OCI-LY3 (cell line): ENCODE measurements at regions not wholly inside any gene's neighbourhood (a gene's known extent, or its start where the extent isn't known, plus 50 kb on each side); places are given as distances from the start of the nearest gene placed in this dataset.

Source experiments
- H2AFZ ChIP-seq: fragments of 200-600, 300-600 bp; shearing (Covaris generic); 2 replicates; pipeline ENCODE4 v1.6.0; 2014; ENCODE audit warnings: antibody characterized with exemption, low read depth, low read length
- H3K27ac ChIP-seq: fragments of 200-600, 300-600 bp; sonication (generic); 2 replicates; pipeline ENCODE4 v1.5.1; 2014; ENCODE audit warnings: mild to moderate bottlenecking, low read length, moderate library complexity, mixed read lengths
- H3K27me3 ChIP-seq: fragments of 200-600, 300-600 bp; sonication (generic); 2 replicates; pipeline ENCODE4 v1.6.1; 2014; ENCODE audit warnings: low read depth, low read length, mixed read lengths
- H3K36me3 ChIP-seq: fragments of 200-600, 300-600 bp; sonication (generic); replicated peaks from 2 replicates; pipeline ENCODE3; 2014; ENCODE audit warnings: low read depth, low read length, mixed read lengths
- H3K4me1 ChIP-seq: fragments of 300-600, 200-600 bp; sonication (generic); 2 replicates; pipeline ENCODE4 v1.6.1; 2014; ENCODE audit warnings: low read length, mixed read lengths
- H3K4me2 ChIP-seq: fragments of 200-600, 300-600 bp; sonication (generic); 2 replicates; pipeline ENCODE4 v1.6.1; 2014; ENCODE audit warnings: low read length, mixed read lengths
- H3K4me3 ChIP-seq: fragments of 300-600, 200-600 bp; sonication (generic); 2 replicates; pipeline ENCODE4 v1.5.1; 2014; ENCODE audit warnings: antibody characterized with exemption, mild to moderate bottlenecking, low read length, moderate library complexity
- H3K79me2 ChIP-seq: fragments of 300-600, 200-600 bp; shearing (Covaris generic); 2 replicates; pipeline ENCODE4 v1.6.1; 2014; ENCODE audit warnings: mild to moderate bottlenecking, low read length, mixed read lengths
- H3K9ac ChIP-seq: fragments of 300-600, 200-600 bp; shearing (Covaris generic); 2 replicates; pipeline ENCODE4 v1.6.0; 2014; ENCODE audit warnings: mild to moderate bottlenecking, low read length, moderate library complexity
- H3K9me3 ChIP-seq: fragments of 200-600, 300-600 bp; shearing (Covaris generic); 2 replicates; pipeline ENCODE4 v1.6.1; 2014; ENCODE audit warnings: low read length, mixed read lengths; ENCODE audit not compliant: insufficient read depth
- H4K20me1 ChIP-seq: fragments of 200-600, 300-600 bp; sonication (generic); 2 replicates; pipeline ENCODE4 v1.6.1; 2016; ENCODE audit warnings: low read length, mixed read lengths; ENCODE audit not compliant: insufficient read depth
- CTCF ChIP-seq: fragments of 200-600, 300-600 bp; sonication (generic); IDR thresholded peaks from 2 replicates; pipeline ENCODE4 v1.5.1; 2014; ENCODE audit warnings: antibody characterized with exemption, low read length, low read depth
- EZH2phosphoT487 ChIP-seq: fragments of 200-600 bp; shearing (Covaris generic); IDR thresholded peaks from 2 replicates; pipeline ENCODE4 v1.6.1; 2018; ENCODE audit warnings: antibody characterized with exemption, mixed run types, low read depth

- no peaks in the 10 kb centered on the region for H3K79me2 ChIP-seq
- no peak overlapping the region for H3K27ac ChIP-seq
- H3K9me3 ChIP-seq = no peaks in the 10 kb centered on the region
- H3K4me2 ChIP-seq = no peak overlapping the region
- H3K9ac ChIP-seq = no peak overlapping the region
- no peaks in the 10 kb centered on the region for H3K36me3 ChIP-seq
- peaks cover 5% of the 10 kb centered on the region; the same call in 1 of the 2 replicates for H3K27me3 ChIP-seq
- H3K4me1 ChIP-seq = no peaks in the 10 kb centered on the region
- H4K20me1 ChIP-seq = no peaks in the 10 kb centered on the region
- no peak overlapping the region for H2AFZ ChIP-seq
- no peak for TF ChIP-seq EZH2phosphoT487
- TF ChIP-seq CTCF = no peak
- H3K4me3 ChIP-seq = no peak overlapping the region
These were observed 409.8 kb downstream of the BRD1 start for GRCh38 chr22:49417833-49418232.

- Histone ChIP-seq H3K9ac (no peak overlapping the region), H3K36me3 (no peaks in the 10 kb centered on the region), H3K27me3 (peaks cover 5% of the 10 kb centered on the region; the same call in 1 of the 2 replicates), H3K4me1 (no peaks in the 10 kb centered on the region), H4K20me1 (no peaks in the 10 kb centered on the region), H3K79me2 (no peaks in the 10 kb centered on the region), H3K4me2 (no peak overlapping the region), H3K9me3 (no peaks in the 10 kb centered on the region), H3K4me3 (no peak overlapping the region), H2AFZ (no peak overlapping the region), H3K27ac (no peak overlapping the region)
- no peak for TF ChIP-seq EZH2phosphoT487
- no peak for TF ChIP-seq CTCF
These were observed 410.3 kb downstream of the BRD1 start for GRCh38 chr22:49417326-49417725.

- H3K27ac ChIP-seq = no peak overlapping the region
- peaks cover 5% of the 10 kb centered on the region; the same call in 1 of the 2 replicates for H3K27me3 ChIP-seq
- H3K4me3 ChIP-seq = no peak overlapping the region
- TF ChIP-seq EZH2phosphoT487 (no peak), CTCF (no peak)
- no peak overlapping the region for H3K9ac ChIP-seq
- no peaks in the 10 kb centered on the region for H4K20me1 ChIP-seq
- no peak overlapping the region for H3K4me2 ChIP-seq
- H3K36me3 ChIP-seq = no peaks in the 10 kb centered on the region
- H3K79me2 ChIP-seq = no peaks in the 10 kb centered on the region
- no peak overlapping the region for H2AFZ ChIP-seq
- H3K9me3 ChIP-seq = no peaks in the 10 kb centered on the region
- H3K4me1 ChIP-seq = no peaks in the 10 kb centered on the region
These were observed 412.3 kb downstream of the BRD1 start for GRCh38 chr22:49415151-49415951.

GRCh38 chr22:49413551-49413950, 414.1 kb downstream of the BRD1 start:
- Histone ChIP-seq H3K79me2 (no peaks in the 10 kb centered on the region), H3K27ac (no peak overlapping the region), H3K4me3 (no peak overlapping the region), H3K4me1 (no peaks in the 10 kb centered on the region), H4K20me1 (no peaks in the 10 kb centered on the region), H2AFZ (no peak overlapping the region), H3K9me3 (no peaks in the 10 kb centered on the region), H3K4me2 (no peak overlapping the region), H3K9ac (no peak overlapping the region), H3K36me3 (no peaks in the 10 kb centered on the region), H3K27me3 (peaks cover 8% of the 10 kb centered on the region; the same call in 1 of the 2 replicates)
- TF ChIP-seq CTCF = no peak
- no peak for TF ChIP-seq EZH2phosphoT487
